Adrenal gland (tissue), 5 donors: ENCODE measurements at regions not wholly inside any gene's neighbourhood (a gene's known extent, or its start where the extent isn't known, plus 50 kb on each side); places are given as distances from the start of the nearest gene placed in this dataset.

Experiments used
- POLR2A ChIP-seq, 2 donors: fragments of 450-650 bp; IDR thresholded peaks; one replicate each; pipeline ENCODE4 v1.6.1; 2017; ENCODE audit warnings: antibody characterized with exemption in 2 of 2, mild to moderate bottlenecking in 2 of 2, moderate library complexity in 1 of 2
- TF ChIP-seq, protein P1 (sequence below), 6 experiments: fragments of 450-650 bp in 4 of 6; fragments of 200-600 bp in 2 of 6; sonication (generic) in 1 of 6; IDR thresholded peaks; 1 replicate in 5 of 6; 2 replicates in 1 of 6; pipeline versions ENCODE4 v1.5.1 to v1.8.0; 2016 to 2021; ENCODE audit warnings: antibody characterized with exemption in 6 of 6, mild to moderate bottlenecking in 2 of 6, moderate library complexity in 1 of 6
- donor health status: DM: no; HTN: no; CAD: no.

DNA sequence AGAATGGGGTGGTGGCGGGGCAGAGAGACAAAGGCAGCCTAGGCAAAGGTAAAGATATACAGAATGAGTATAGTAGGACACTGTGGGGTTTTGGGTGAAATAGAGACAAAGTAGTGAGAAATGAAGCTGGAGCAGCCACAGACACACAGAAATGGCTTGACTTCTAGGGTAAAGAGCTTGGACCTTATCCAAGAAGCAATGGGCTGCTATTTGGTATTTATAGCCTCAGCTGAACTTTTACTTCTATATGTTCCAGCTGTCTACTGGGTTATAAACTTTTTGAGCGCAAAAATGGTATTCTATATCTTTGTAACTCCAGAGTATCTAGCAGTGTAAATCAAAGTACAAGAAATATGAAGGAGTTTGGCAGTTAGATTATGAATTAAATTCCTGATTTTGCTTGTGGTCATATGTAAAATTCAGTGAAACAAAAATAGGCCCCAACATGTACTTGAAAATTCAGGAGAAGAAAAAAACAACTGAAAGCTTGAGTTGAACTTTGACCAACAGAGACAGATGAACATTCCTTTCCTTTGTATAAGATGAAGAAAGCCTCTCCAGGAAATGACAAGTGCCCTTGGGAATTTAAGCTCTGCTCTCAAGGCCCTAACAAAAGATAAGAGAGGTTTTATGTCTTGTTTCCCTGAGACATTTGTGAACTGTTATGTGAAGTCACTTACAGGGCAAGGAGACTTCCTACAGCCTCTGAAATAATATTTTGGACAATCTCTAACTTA lies 64.6 kb upstream of the XIST start:
- TF ChIP-seq, protein P1, sequence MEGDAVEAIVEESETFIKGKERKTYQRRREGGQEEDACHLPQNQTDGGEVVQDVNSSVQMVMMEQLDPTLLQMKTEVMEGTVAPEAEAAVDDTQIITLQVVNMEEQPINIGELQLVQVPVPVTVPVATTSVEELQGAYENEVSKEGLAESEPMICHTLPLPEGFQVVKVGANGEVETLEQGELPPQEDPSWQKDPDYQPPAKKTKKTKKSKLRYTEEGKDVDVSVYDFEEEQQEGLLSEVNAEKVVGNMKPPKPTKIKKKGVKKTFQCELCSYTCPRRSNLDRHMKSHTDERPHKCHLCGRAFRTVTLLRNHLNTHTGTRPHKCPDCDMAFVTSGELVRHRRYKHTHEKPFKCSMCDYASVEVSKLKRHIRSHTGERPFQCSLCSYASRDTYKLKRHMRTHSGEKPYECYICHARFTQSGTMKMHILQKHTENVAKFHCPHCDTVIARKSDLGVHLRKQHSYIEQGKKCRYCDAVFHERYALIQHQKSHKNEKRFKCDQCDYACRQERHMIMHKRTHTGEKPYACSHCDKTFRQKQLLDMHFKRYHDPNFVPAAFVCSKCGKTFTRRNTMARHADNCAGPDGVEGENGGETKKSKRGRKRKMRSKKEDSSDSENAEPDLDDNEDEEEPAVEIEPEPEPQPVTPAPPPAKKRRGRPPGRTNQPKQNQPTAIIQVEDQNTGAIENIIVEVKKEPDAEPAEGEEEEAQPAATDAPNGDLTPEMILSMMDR (IDR thresholded peaks at IDR 0.05) = no peak
- no peak for TF ChIP-seq POLR2A (IDR thresholded peaks at IDR 0.05)
